ENCODE measurements at regions not wholly inside any gene's neighbourhood (a gene's known extent, or its start where the extent isn't known, plus 50 kb on each side); places are given as distances from the start of the nearest gene placed in this dataset.

DNA sequence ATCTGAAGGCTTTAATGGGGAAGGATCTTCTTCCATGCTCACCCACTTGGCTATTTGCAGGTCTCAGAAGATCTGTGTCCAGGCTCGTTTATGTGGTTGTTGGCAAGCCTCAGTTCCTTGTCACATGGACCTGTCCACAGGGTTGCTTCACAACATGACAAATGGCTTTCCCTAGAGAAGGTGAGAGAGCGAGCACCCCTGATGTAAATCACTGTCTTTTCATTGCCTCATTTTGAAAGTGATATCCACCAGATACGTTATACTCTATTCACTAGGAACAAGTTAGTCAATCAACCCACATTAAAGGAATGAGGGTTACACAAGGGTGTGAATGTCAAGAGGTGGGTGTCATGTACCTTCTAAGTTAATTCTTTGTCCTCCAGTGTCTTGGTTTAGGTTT, 433.3 kb downstream of the RPS6KC1 start:
- H3K36me3 ChIP-seq (replicated peaks in 1 of 2; ENCODE audit: control insufficient read depth in 1 of 2, insufficient read depth in 2 of 2, low read length in 2 of 2), result no peaks in the 10 kb centered on the region
- Mint-ChIP-seq H3K4me3 (no peak overlapping the region), H3K27me3 (ENCODE audit: low read depth in 3 of 3) (no peaks in the 10 kb centered on the region), H3K36me3 (no peaks in the 10 kb centered on the region), H3K27ac (peak overlapping the region in 1 of 7 donors; percentile 10), H3K9me3 (peaks cover 0 to 5% (median 2%) of the 10 kb centered on the region in 7 donors), H3K4me1 (no peaks in the 10 kb centered on the region)
- H3K4me3 ChIP-seq (replicated peaks in 1 of 3; ENCODE audit: low read depth in 2 of 3, low read length in 3 of 3), result no peak overlapping the region
- intact Hi-C loops (cut with micrococcal nuclease), result no loop called here
- no peak overlapping the region for H3K9ac ChIP-seq (ENCODE audit: insufficient read depth, low read length, poor library complexity, severe bottlenecking)
- H2AFZ ChIP-seq (ENCODE audit: insufficient read depth, low read depth, low read length, poor library complexity, severe bottlenecking), result no peak overlapping the region
- H4K20me1 ChIP-seq (ENCODE audit: insufficient read depth, low read length), result no peaks in the 10 kb centered on the region
- WGBS (ENCODE audit: insufficient coverage), result 29% methylated on average over 1 of the region's 3 CpGs
- TF ChIP-seq CTCF (IDR thresholded peaks at IDR 0.05), result no peak
- H3K4me1 ChIP-seq (ENCODE audit: control insufficient read depth in 1 of 2, insufficient read depth in 2 of 2, low read length in 2 of 2), result no peaks in the 10 kb centered on the region
- no peak for DNase-seq
- H3K79me2 ChIP-seq (ENCODE audit: insufficient read depth, low read length), result no peaks in the 10 kb centered on the region
- no peak overlapping the region for H3K27ac ChIP-seq (ENCODE audit: low read depth in 1 of 2, low read length in 2 of 2)
- no peak overlapping the region for H3K4me2 ChIP-seq (replicated peaks; ENCODE audit: extremely low read depth, low read length, poor library complexity, severe bottlenecking)
- H3K27me3 ChIP-seq (ENCODE audit: control insufficient read depth in 2 of 2, insufficient read depth in 2 of 2, low read length in 2 of 2), result no peaks in the 10 kb centered on the region
- H3K9me3 ChIP-seq (replicated peaks in 1 of 2; ENCODE audit: control insufficient read depth in 1 of 2, insufficient read depth in 1 of 2, low read length in 2 of 2), result no peaks in the 10 kb centered on the region

DNA sequence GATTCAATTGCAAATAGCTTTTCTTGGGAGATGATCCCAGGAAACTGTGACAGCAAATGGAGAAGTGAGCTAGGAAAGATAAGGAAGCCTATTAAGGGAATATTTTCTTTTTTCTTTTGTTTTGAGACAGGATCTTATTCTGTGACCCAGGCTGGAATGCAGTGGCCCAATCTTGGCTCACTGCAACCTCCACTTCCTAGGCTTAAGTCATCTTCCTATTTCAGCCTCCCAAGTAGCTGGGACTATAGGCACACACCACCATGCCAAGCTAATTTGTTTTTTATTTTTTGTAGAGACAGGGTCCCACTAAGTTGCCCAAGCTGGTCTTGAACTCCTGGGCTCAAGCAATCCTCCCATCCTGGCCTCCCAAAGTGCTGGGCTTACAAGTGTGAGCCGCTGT, 433.7 kb downstream of the RPS6KC1 start:
- Mint-ChIP-seq H3K27ac (peak overlapping the region in 1 of 7 donors; percentile 9), H3K9me3 (peaks cover 0 to 5% (median 2%) of the 10 kb centered on the region in 7 donors), H3K4me3 (no peak overlapping the region), H3K4me1 (no peaks in the 10 kb centered on the region), H3K36me3 (no peaks in the 10 kb centered on the region), H3K27me3 (ENCODE audit: low read depth in 3 of 3) (no peaks in the 10 kb centered on the region)
- Histone ChIP-seq H3K36me3 (replicated peaks in 1 of 2; ENCODE audit: control insufficient read depth in 1 of 2, insufficient read depth in 2 of 2, low read length in 2 of 2) (no peaks in the 10 kb centered on the region), H3K4me1 (ENCODE audit: control insufficient read depth in 1 of 2, insufficient read depth in 2 of 2, low read length in 2 of 2) (no peaks in the 10 kb centered on the region), H3K27ac (ENCODE audit: low read depth in 1 of 2, low read length in 2 of 2) (no peak overlapping the region), H3K4me2 (replicated peaks; ENCODE audit: extremely low read depth, low read length, poor library complexity, severe bottlenecking) (no peak overlapping the region), H3K79me2 (ENCODE audit: insufficient read depth, low read length) (no peaks in the 10 kb centered on the region), H3K4me3 (replicated peaks in 1 of 3; ENCODE audit: low read depth in 2 of 3, low read length in 3 of 3) (no peak overlapping the region), H2AFZ (ENCODE audit: insufficient read depth, low read depth, low read length, poor library complexity, severe bottlenecking) (no peak overlapping the region), H4K20me1 (ENCODE audit: insufficient read depth, low read length) (no peaks in the 10 kb centered on the region), H3K27me3 (ENCODE audit: control insufficient read depth in 2 of 2, insufficient read depth in 2 of 2, low read length in 2 of 2) (no peaks in the 10 kb centered on the region), H3K9ac (ENCODE audit: insufficient read depth, low read length, poor library complexity, severe bottlenecking) (no peak overlapping the region), H3K9me3 (replicated peaks in 1 of 2; ENCODE audit: control insufficient read depth in 1 of 2, insufficient read depth in 1 of 2, low read length in 2 of 2) (no peaks in the 10 kb centered on the region)
- intact Hi-C loops (cut with micrococcal nuclease), result no loop called here
- no peak for DNase-seq
- TF ChIP-seq CTCF (IDR thresholded peaks at IDR 0.05), result no peak
- no CpG with 5 or more reads among the region's 1 CpG for WGBS (ENCODE audit: insufficient coverage)
